GM18861 (cell line): ENCODE measurements at regions not wholly inside any gene's neighbourhood (a gene's known extent, or its start where the extent isn't known, plus 50 kb on each side); places are given as distances from the start of the nearest gene placed in this dataset.
"Not testable (repeated sequence)": the region's sequence is repeated elsewhere in the genome, so short reads cannot be mapped to it uniquely, and the experiment has no call there.

Experiments
- ATAC-seq: cut with Tn5 transposase; IDR thresholded peaks from one replicate; pipeline ENCODE4 v1.9.1; 2021; ENCODE audit not compliant: unreplicated experiment

- not testable (repeated sequence) for ATAC-seq
These were observed 263.3 kb upstream of the SFSWAP start for GRCh38 chr12:131447636-131448035.

GRCh38 chr12:131448254-131448795 lies 262.6 kb upstream of the SFSWAP start:
- ATAC-seq = no peak

GRCh38 chr12:131449027-131449426 lies 261.9 kb upstream of the SFSWAP start:
- ATAC-seq = no peak

- no peak for ATAC-seq
These were observed 258.4 kb upstream of the SFSWAP start for GRCh38 chr12:131452444-131452860.

GRCh38 chr12:131454418-131455217 lies 256.3 kb upstream of the SFSWAP start:
- peak; percentile 90 for ATAC-seq

- ATAC-seq = no peak
These were observed 255.7 kb upstream of the SFSWAP start for GRCh38 chr12:131455218-131455506.

- ATAC-seq = no peak
These were observed 255.2 kb upstream of the SFSWAP start for GRCh38 chr12:131455581-131456110.

- ATAC-seq = no peak
These were observed 254.4 kb upstream of the SFSWAP start for GRCh38 chr12:131456301-131457027.

GRCh38 chr12:131457028-131457310 lies 253.9 kb upstream of the SFSWAP start:
- no peak for ATAC-seq

GRCh38 chr12:131457331-131458047 lies 253.4 kb upstream of the SFSWAP start:
- ATAC-seq = no peak

- ATAC-seq = no peak
These were observed 252.9 kb upstream of the SFSWAP start for GRCh38 chr12:131458048-131458374.

GRCh38 chr12:131458931-131459772 lies 251.7 kb upstream of the SFSWAP start:
- ATAC-seq = no peak

GRCh38 chr12:131459773-131460365 lies 251.0 kb upstream of the SFSWAP start:
- no peak for ATAC-seq

GRCh38 chr12:131460520-131460919 lies 250.4 kb upstream of the SFSWAP start:
- no peak for ATAC-seq

GRCh38 chr12:131461096-131461495 lies 249.8 kb upstream of the SFSWAP start:
- ATAC-seq = no peak

- no peak for ATAC-seq
These were observed 247.7 kb upstream of the SFSWAP start for GRCh38 chr12:131463174-131463573.

- ATAC-seq = no peak
These were observed 246.8 kb upstream of the SFSWAP start for GRCh38 chr12:131464081-131464480.

GRCh38 chr12:131466306-131466705 lies 244.6 kb upstream of the SFSWAP start:
- no peak for ATAC-seq

- ATAC-seq = no peak
These were observed 244.0 kb upstream of the SFSWAP start for GRCh38 chr12:131466932-131467331.

GRCh38 chr12:131468206-131468605 lies 242.7 kb upstream of the SFSWAP start:
- ATAC-seq = no peak
